GM23338 (cell line): ENCODE measurements at regions not wholly inside any gene's neighbourhood (a gene's known extent, or its start where the extent isn't known, plus 50 kb on each side); places are given as distances from the start of the nearest gene placed in this dataset.

Experiments used
- ATAC-seq: fragments of 200-7000 bp; cut with Tn5 transposase; 3 replicates; pipeline ENCODE4 v1.9.1; 2020
- DNase-seq: peaks from one replicate; pipeline ENCODE4 v3.0.0-alpha.2; 2015; ENCODE audit warnings: low spot score
- H2AFZ ChIP-seq: fragments of 200-600 bp; sonication (generic); 2 replicates; pipeline ENCODE4 v1.8.0; 2016; ENCODE audit warnings: antibody characterized with exemption, mild to moderate bottlenecking, moderate library complexity
- H3F3A ChIP-seq: fragments of 200-600 bp; sonication (generic); replicated peaks from 2 replicates; pipeline ENCODE4 v1.8.0; 2017; ENCODE audit warnings: antibody characterized with exemption, mixed run types, low read depth
- H3K27ac ChIP-seq: fragments of 200-600 bp; sonication (generic); 2 replicates; pipeline ENCODE4 v1.6.1; 2016; ENCODE audit warnings: low read depth
- H3K27me3 ChIP-seq: fragments of 200-600 bp; sonication (generic); 2 replicates; pipeline ENCODE4 v1.8.0; 2016; ENCODE audit warnings: mild to moderate bottlenecking, mixed run types, moderate library complexity; ENCODE audit not compliant: insufficient read depth
- H3K36me3 ChIP-seq: fragments of 200-600 bp; sonication (generic); 2 replicates; pipeline ENCODE4 v1.8.0; 2016; ENCODE audit warnings: mild to moderate bottlenecking; ENCODE audit not compliant: insufficient read depth
- H3K4me1 ChIP-seq: fragments of 200-600 bp; sonication (generic); 2 replicates; pipeline ENCODE4 v1.8.0; 2016; ENCODE audit warnings: mild to moderate bottlenecking, moderate library complexity; ENCODE audit not compliant: insufficient read depth
- H3K4me2 ChIP-seq: fragments of 200-600 bp; sonication (generic); 2 replicates; pipeline ENCODE4 v1.7.1; 2017; ENCODE audit warnings: mixed run types
- H3K4me3 ChIP-seq: fragments of 200-600 bp; sonication (generic); 2 replicates; pipeline ENCODE4 v1.6.1; 2016; ENCODE audit warnings: mixed run types
- H3K79me2 ChIP-seq: fragments of 200-600 bp; sonication (generic); replicated peaks from 2 replicates; pipeline ENCODE4 v1.8.0; 2017; ENCODE audit warnings: mild to moderate bottlenecking; ENCODE audit not compliant: insufficient read depth
- H3K9me2 ChIP-seq: fragments of 200-600 bp; sonication (generic); 2 replicates; pipeline ENCODE4 v1.8.0; 2017; ENCODE audit not compliant: insufficient read depth
- H4K20me1 ChIP-seq: fragments of 200-600 bp; sonication (generic); replicated peaks from 2 replicates; pipeline ENCODE4 v1.8.0; 2017; ENCODE audit warnings: mild to moderate bottlenecking; ENCODE audit not compliant: insufficient read depth
- H3K27ac Mint-ChIP-seq: 2 replicates; pipeline ENCODE4 v1.8.0; 2020; ENCODE audit warnings: inconsistent platforms, mild to moderate bottlenecking, moderate library complexity, mixed read lengths
- H3K27me3 Mint-ChIP-seq: 3 replicates; pipeline ENCODE4 v1.8.0; 2022; ENCODE audit warnings: low read depth, mild to moderate bottlenecking, moderate library complexity, mixed read lengths, inconsistent platforms; ENCODE audit not compliant: insufficient read depth, poor library complexity
- H3K36me3 Mint-ChIP-seq: 3 replicates; pipeline ENCODE4 v1.8.0; 2021; ENCODE audit warnings: low read depth, mild to moderate bottlenecking, inconsistent platforms, moderate library complexity, mixed read lengths
- H3K4me1 Mint-ChIP-seq: 3 replicates; pipeline ENCODE4 v1.8.0; 2020; ENCODE audit warnings: mild to moderate bottlenecking, inconsistent platforms, mixed read lengths
- H3K4me3 Mint-ChIP-seq: 3 replicates; pipeline ENCODE4 v1.8.0; 2021; ENCODE audit warnings: moderate library complexity, mild to moderate bottlenecking, inconsistent platforms, mixed read lengths
- H3K9me3 Mint-ChIP-seq: 3 replicates; pipeline ENCODE4 v1.8.0; 2020; ENCODE audit warnings: moderate library complexity, mild to moderate bottlenecking, inconsistent platforms, mixed read lengths
- CREB1 ChIP-seq: fragments of 250-450 bp; sonication (Bioruptor Pico); IDR thresholded peaks from 2 replicates; pipeline ENCODE4 v1.5.0; 2020; ENCODE audit warnings: low read depth, mild to moderate bottlenecking, moderate library complexity
- CTCF ChIP-seq, 2 experiments: fragments of 200-600 bp in 1 of 2; sonication (generic) in 1 of 2; conservative IDR thresholded peaks; 2 replicates each; pipeline versions ENCODE4 v1.5.1 to v1.6.1; 2016 to 2017; ENCODE audit warnings: antibody characterized with exemption in 2 of 2, low read depth in 2 of 2, mild to moderate bottlenecking in 2 of 2, moderate library complexity in 1 of 2
- ETS1 ChIP-seq: IDR thresholded peaks from 2 replicates; pipeline ENCODE4 v1.6.1; 2016; ENCODE audit warnings: antibody characterized with exemption
- EZH2 ChIP-seq: fragments of 200-600 bp; sonication (generic); IDR thresholded peaks from one replicate; pipeline ENCODE4 v1.8.0; 2017; ENCODE audit warnings: antibody characterized with exemption, mild to moderate bottlenecking, low read depth; ENCODE audit not compliant: unreplicated experiment
- EZH2phosphoT487 ChIP-seq: fragments of 200-600 bp; sonication (generic); IDR thresholded peaks from one replicate; pipeline ENCODE4 v1.8.1; 2018; ENCODE audit warnings: antibody characterized with exemption; ENCODE audit not compliant: unreplicated experiment
- JUNB ChIP-seq: IDR thresholded peaks from one replicate; pipeline ENCODE4 v1.6.1; 2016; ENCODE audit warnings: antibody characterized with exemption; ENCODE audit not compliant: unreplicated experiment
- NANOG ChIP-seq: IDR thresholded peaks from 2 replicates; pipeline ENCODE4 v1.6.1; 2016; ENCODE audit warnings: antibody characterized with exemption, borderline replicate concordance
- POLR2AphosphoS5 ChIP-seq: IDR thresholded peaks from 2 replicates; pipeline ENCODE4 v1.6.1; 2016; ENCODE audit warnings: antibody characterized with exemption, low read depth
- STAT1 ChIP-seq: IDR thresholded peaks from one replicate; pipeline ENCODE4 v1.6.1; 2016; ENCODE audit warnings: antibody characterized with exemption; ENCODE audit not compliant: unreplicated experiment
- ZNF114 ChIP-seq: fragments of 250-450 bp; sonication (Bioruptor Pico); IDR thresholded peaks from 2 replicates; pipeline ENCODE4 v1.5.0; 2020; ENCODE audit warnings: mild to moderate bottlenecking, moderate library complexity
- ZNF331 ChIP-seq: fragments of 250-450 bp; sonication (Bioruptor Pico); IDR thresholded peaks from 2 replicates; pipeline ENCODE4 v1.5.0; 2020; ENCODE audit warnings: low read depth, mild to moderate bottlenecking, moderate library complexity
- ZNF462 ChIP-seq: fragments of 250-450 bp; sonication (Bioruptor Pico); IDR thresholded peaks from 2 replicates; pipeline ENCODE4 v1.5.0; 2020; ENCODE audit warnings: mild to moderate bottlenecking, moderate library complexity
- TF ChIP-seq, protein P1 (sequence below): IDR thresholded peaks from one replicate; pipeline ENCODE4 v1.6.1; 2018; ENCODE audit warnings: antibody characterized with exemption; ENCODE audit not compliant: unreplicated experiment

GRCh38 chr6:133179481-133179880 is 61.7 kb upstream of the EYA4 start:
- no peak overlapping the region for H2AFZ ChIP-seq
- TF ChIP-seq POLR2AphosphoS5 (no peak), CTCF (conservative IDR thresholded peaks at IDR 0.05; ENCODE audit: low read depth in 2 of 2) (no peak), EZH2 (no peak), NANOG (no peak), ZNF331 (no peak), JUNB (no peak), CREB1 (CRISPR knock-in tag) (no peak), ETS1 (no peak), STAT1 (no peak), EZH2phosphoT487 (no peak), ZNF114 (CRISPR knock-in tag) (no peak), ZNF462 (CRISPR knock-in tag) (no peak)
- TF ChIP-seq, protein P1, sequence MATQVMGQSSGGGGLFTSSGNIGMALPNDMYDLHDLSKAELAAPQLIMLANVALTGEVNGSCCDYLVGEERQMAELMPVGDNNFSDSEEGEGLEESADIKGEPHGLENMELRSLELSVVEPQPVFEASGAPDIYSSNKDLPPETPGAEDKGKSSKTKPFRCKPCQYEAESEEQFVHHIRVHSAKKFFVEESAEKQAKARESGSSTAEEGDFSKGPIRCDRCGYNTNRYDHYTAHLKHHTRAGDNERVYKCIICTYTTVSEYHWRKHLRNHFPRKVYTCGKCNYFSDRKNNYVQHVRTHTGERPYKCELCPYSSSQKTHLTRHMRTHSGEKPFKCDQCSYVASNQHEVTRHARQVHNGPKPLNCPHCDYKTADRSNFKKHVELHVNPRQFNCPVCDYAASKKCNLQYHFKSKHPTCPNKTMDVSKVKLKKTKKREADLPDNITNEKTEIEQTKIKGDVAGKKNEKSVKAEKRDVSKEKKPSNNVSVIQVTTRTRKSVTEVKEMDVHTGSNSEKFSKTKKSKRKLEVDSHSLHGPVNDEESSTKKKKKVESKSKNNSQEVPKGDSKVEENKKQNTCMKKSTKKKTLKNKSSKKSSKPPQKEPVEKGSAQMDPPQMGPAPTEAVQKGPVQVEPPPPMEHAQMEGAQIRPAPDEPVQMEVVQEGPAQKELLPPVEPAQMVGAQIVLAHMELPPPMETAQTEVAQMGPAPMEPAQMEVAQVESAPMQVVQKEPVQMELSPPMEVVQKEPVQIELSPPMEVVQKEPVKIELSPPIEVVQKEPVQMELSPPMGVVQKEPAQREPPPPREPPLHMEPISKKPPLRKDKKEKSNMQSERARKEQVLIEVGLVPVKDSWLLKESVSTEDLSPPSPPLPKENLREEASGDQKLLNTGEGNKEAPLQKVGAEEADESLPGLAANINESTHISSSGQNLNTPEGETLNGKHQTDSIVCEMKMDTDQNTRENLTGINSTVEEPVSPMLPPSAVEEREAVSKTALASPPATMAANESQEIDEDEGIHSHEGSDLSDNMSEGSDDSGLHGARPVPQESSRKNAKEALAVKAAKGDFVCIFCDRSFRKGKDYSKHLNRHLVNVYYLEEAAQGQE = no peak
- no peak overlapping the region for H3K4me2 ChIP-seq
- peaks cover 17% of the 10 kb centered on the region; the same call in 2 of the 3 replicates for H3K36me3 Mint-ChIP-seq
- ATAC-seq (no peak), DNase-seq (no peak)
- peaks cover 18% of the 10 kb centered on the region for H3K9me3 Mint-ChIP-seq
- H3K27ac Mint-ChIP-seq = no peak overlapping the region
- H3K4me3 Mint-ChIP-seq = no peak overlapping the region
- H3F3A ChIP-seq = no peaks in the 10 kb centered on the region
- no peak overlapping the region for H3K4me3 ChIP-seq
- no peaks in the 10 kb centered on the region for H3K4me1 ChIP-seq
- no peaks in the 10 kb centered on the region for H4K20me1 ChIP-seq
- H3K27me3 ChIP-seq = no peaks in the 10 kb centered on the region
- H3K36me3 ChIP-seq = no peaks in the 10 kb centered on the region
- H3K79me2 ChIP-seq = no peaks in the 10 kb centered on the region
- no peaks in the 10 kb centered on the region for H3K9me2 ChIP-seq
- no peaks in the 10 kb centered on the region; the same call in 1 of the 3 replicates for H3K4me1 Mint-ChIP-seq
- H3K27ac ChIP-seq = no peak overlapping the region
- H3K27me3 Mint-ChIP-seq = no peaks in the 10 kb centered on the region
